GM15510 (cell line): ENCODE measurements at regions not wholly inside any gene's neighbourhood (a gene's known extent, or its start where the extent isn't known, plus 50 kb on each side); places are given as distances from the start of the nearest gene placed in this dataset.

Experiments used
- POLR2A ChIP-seq: IDR thresholded peaks from 3 replicates; pipeline ENCODE4 v1.6.1; 2011; ENCODE audit warnings: borderline replicate concordance; ENCODE audit not compliant: insufficient read length; ENCODE audit errors: extremely low read depth

DNA sequence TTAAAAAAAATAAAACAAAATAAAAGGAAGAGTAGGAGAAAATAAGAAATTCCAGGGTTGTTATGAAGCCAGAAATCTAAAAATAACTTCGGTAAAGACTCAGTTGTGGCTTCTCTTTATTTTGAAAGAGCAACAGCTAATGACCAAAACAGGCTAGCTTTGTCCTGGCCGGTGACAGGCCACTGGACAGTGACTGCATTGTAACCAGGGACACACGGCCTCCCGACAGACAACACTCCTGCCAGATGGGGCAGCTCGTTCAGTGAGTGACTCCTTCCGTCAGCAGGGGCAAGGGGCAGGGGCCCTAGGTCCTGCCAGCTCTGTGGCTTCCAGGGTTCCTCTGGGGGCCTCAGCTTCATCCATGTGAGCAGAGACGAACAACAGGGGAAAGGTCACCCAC, 173.4 kb downstream of the KATNAL1 start:
- TF ChIP-seq POLR2A: no peak

GRCh38 chr13:30133554-30133912, 173.8 kb downstream of the KATNAL1 start:
- TF ChIP-seq POLR2A: no peak

DNA sequence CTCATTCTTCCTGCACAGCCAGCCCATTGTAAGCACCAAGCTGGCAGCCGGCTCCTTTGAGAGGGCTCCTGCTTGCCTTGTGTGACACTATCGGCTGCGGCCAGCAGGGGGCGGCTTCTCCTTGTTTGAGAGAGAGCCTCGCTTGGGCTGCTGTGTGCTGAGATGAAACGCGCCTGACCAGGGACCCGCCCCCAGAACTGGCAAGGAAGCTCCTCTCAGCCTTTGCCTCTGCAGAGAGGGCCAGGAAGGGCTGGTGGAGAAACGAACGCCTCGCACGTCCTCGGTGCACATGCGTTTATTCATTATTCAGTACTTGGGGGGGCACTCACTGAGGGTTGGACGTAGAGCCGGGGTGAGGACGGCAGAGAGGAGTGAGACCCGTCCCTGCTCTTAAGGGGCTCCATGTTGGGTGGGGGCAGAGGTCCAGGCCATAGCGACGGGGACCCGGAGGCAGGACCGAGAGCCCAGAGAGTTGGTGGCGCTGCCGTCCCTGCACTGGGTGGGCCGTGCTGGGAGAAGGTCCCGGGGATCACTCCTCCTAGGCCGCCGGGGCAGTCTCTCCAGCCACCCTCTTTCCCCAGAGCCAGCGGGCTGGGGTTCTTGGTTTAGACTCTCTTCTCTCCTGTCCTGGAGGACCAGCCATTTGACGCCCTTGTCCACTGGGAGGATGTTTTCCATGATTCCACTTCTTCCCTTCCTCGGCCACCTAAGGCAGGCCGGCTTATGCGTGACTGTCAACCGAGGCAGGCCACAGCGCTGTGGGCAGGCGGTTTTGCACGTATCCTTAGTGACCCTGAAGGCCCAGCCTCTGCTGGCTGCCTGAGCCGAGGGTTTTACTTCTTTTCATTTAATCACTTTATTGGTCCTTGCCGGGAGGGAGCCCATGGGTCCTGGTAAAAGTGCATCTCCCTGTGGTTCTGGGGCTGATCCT, 174.5 kb downstream of the KATNAL1 start:
- no peak for TF ChIP-seq POLR2A

- TF ChIP-seq POLR2A: no peak
These were observed 177.9 kb downstream of the KATNAL1 start for GRCh38 chr13:30129411-30129810.

DNA sequence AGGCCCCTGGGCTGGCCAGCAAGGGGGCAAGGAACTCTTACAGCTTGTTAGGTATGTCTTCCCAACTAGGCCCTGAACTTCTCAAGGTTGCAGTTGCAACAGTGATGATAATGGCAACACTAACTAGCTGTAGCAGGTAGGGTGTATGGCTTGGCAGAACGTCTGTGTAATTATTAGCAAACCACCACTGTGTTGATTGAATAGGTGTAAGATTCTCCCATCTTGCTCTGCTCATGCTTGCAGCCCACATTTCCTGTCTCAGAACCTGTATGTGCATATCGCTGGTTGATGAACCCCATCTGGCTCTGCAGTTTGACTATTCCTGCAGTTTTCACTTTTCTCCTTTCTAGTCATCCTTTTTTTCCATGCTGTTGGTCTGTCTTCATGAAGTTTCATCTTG, 178.8 kb downstream of the KATNAL1 start:
- TF ChIP-seq POLR2A: no peak

- no peak for TF ChIP-seq POLR2A
These were observed 179.3 kb downstream of the KATNAL1 start for GRCh38 chr13:30128095-30128494.

DNA sequence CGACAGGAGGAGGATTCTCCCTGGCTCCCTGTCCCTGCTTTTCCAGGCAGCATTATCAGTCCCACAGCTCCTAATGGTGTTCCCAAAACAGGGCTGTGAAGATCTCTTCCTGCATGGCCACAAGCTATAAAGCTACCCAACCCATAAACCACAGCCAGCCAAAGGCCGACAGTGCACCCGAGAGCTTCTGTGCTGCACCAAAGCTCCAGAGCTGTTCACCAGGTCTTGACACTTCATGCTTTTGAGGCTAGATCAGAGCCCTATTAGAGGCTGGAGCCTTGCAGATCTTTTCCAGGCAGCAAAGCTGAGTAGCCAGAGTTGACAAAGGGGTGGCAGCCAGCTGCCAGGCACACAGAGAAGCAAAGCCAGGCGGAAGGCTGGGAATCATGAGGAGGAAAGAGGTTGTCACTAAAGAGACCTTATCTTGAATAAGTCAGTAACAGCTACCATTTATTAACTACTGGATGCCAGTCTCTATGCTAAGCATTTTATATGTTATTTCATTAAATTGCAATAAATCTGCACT, 180.4 kb downstream of the KATNAL1 start:
- no peak for TF ChIP-seq POLR2A

- no peak for TF ChIP-seq POLR2A
These were observed 181.8 kb downstream of the KATNAL1 start for GRCh38 chr13:30125422-30126073.

DNA sequence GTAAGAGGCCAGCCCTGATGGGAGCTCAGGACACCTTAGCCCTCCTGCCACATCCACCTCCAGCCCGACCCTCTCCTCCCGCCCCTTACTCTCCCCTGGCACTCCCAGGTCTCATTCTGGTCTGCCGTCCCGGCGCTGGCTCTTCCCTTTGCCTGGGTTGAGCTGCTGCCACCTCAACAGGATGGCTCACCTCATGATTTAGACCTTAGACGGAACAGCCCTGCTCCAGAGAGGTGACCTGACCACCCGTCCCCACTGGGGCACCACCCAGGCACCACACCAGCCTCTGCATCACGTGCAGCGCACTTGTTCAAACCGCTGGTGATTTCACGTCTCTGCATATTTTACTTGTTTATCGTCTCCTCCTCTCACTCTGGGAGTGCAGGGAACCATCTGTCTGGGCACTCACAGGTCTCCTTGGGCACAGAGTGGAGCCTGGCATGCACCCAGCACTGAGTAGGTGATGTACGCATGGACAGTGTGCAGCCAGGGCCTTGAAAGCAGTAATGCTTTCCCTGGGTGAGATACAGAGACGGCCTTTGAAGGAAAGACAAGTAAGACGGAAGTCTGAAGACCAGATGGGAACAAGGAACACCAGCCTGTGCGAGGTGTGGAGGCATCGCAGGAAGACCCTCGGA, 183.1 kb downstream of the KATNAL1 start:
- no peak for TF ChIP-seq POLR2A

DNA sequence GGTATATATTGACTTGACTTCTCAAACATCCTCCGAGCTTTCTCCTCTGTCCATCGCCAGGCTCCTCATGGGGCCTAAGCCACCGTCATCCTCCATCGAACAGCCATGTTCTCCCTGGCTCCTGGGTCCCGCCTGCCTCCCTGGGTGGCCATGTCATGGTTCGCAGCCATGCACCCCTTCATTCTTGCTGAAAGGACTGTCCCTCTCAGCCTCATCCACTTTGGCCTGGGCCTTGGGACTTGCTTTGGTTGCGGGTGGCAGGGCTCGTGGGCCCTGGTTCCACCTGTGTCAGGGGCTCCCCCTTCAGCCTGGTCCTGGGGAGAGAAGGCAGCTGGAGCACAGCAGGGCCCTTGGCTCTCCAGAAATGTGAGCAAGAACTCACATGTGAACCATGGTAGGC, 183.8 kb downstream of the KATNAL1 start:
- TF ChIP-seq POLR2A: no peak

GRCh38 chr13:30121666-30122065, 185.7 kb downstream of the KATNAL1 start:
- TF ChIP-seq POLR2A: no peak

DNA sequence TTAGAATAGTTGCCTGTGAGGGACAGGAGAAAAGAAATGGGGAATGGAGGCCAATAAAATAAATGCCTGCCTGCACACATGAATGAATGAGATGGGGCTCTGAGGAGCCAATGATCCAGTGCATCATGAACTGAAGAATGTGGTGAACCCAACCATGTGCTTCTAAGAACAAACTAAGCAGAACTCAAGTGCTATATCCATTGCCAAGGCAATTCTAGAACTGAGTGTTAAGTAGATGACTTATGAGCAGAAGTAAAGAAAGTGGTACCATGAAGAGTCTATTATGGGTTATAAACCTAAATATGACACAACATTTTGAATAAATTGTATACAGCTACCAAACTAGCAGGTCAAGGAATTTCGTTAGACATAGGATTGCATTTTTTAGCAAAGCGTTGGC, 186.1 kb downstream of the KATNAL1 start:
- no peak for TF ChIP-seq POLR2A

- TF ChIP-seq POLR2A: no peak
These were observed 187.1 kb downstream of the KATNAL1 start for GRCh38 chr13:30120133-30120822.

DNA sequence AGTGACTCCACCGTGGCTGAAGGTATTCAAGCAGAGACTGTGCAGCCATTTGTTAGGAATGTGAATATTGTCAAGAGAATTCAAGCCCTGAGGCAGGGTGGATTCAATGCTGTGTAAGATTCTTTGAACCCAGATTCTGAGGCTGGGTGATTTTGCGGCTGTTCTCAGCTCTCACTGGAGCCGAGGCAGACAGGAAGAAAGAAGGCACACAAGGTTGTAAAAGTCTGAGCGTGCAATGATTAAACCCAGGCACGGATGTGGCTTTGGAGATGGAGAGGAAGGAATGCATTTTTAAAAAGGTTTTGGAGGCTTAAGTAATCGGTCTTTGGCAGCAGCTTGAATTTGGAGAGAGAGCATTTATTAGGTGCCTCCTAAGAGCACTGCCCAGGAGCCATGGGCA, 187.9 kb downstream of the KATNAL1 start:
- TF ChIP-seq POLR2A: no peak

- TF ChIP-seq POLR2A: no peak
These were observed 191.0 kb downstream of the KATNAL1 start for GRCh38 chr13:30116379-30116778.

- no peak for TF ChIP-seq POLR2A
These were observed 192.1 kb downstream of the KATNAL1 start for GRCh38 chr13:30115257-30115600.
